ENCODE measurements at regions not wholly inside any gene's neighbourhood (a gene's known extent, or its start where the extent isn't known, plus 50 kb on each side); places are given as distances from the start of the nearest gene placed in this dataset.

DNA sequence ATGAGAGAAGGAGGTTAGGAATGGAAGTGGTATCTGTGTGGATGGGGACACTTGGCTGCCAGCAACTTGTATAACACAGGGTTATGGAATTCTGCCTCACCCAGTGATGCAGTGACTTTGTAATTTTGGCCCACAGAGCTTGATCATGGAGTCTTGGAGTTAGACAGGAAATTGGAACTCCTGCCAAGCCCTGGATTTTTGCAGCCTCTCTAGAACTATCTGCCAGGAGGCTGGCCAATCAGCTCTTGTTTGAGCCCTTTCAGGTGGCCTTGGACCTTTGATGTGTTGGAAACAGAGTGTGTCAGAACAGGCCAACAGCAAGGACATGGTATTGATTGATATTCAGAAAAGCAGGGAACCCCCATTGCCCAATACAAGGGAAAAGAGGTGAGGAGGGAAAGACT is 157.7 kb upstream of the GGTLC1 start:
- H3K4me2 ChIP-seq (ENCODE audit: extremely low read depth, insufficient read depth, low read length) = no peak overlapping the region
- no peaks in the 10 kb centered on the region for H4K20me1 ChIP-seq (ENCODE audit: control insufficient read depth, extremely low read depth, insufficient read depth, low read length)
- H3K9me3 ChIP-seq (ENCODE audit: control insufficient read depth, insufficient read depth, low read depth, low read length) = no peaks in the 10 kb centered on the region
- TF ChIP-seq, protein P1, sequence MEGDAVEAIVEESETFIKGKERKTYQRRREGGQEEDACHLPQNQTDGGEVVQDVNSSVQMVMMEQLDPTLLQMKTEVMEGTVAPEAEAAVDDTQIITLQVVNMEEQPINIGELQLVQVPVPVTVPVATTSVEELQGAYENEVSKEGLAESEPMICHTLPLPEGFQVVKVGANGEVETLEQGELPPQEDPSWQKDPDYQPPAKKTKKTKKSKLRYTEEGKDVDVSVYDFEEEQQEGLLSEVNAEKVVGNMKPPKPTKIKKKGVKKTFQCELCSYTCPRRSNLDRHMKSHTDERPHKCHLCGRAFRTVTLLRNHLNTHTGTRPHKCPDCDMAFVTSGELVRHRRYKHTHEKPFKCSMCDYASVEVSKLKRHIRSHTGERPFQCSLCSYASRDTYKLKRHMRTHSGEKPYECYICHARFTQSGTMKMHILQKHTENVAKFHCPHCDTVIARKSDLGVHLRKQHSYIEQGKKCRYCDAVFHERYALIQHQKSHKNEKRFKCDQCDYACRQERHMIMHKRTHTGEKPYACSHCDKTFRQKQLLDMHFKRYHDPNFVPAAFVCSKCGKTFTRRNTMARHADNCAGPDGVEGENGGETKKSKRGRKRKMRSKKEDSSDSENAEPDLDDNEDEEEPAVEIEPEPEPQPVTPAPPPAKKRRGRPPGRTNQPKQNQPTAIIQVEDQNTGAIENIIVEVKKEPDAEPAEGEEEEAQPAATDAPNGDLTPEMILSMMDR (conservative IDR thresholded peaks at IDR 0.05 in 1 of 2, IDR thresholded peaks at IDR 0.05 in 1 of 2; ENCODE audit: low read depth in 1 of 2, low read length in 2 of 2) = no peak
- no peak for TF ChIP-seq EZH2 (IDR thresholded peaks at IDR 0.05; ENCODE audit: low read length, missing control alignments)
- no peak for DNase-seq (ENCODE audit: low read depth in 2 of 2)
- H3K4me3 ChIP-seq (replicated peaks in 1 of 4; ENCODE audit: control extremely low read depth in 1 of 4, insufficient read depth in 1 of 4, low read depth in 3 of 4, low read length in 4 of 4) = no peak overlapping the region
- H3K27me3 ChIP-seq (ENCODE audit: control insufficient read depth, insufficient read depth, low read length) = no peaks in the 10 kb centered on the region
- H3K9ac ChIP-seq (ENCODE audit: insufficient read depth, low read length) = no peak overlapping the region
- no peak overlapping the region for H3K27ac ChIP-seq (ENCODE audit: insufficient read depth, low read length)
- no peaks in the 10 kb centered on the region for H3K79me2 ChIP-seq (ENCODE audit: control insufficient read depth, insufficient read depth, low read length)
- no peak overlapping the region for H2AFZ ChIP-seq (ENCODE audit: low read length)
- H3K4me1 ChIP-seq (ENCODE audit: control insufficient read depth, extremely low read depth, insufficient read depth, low read length) = no peaks in the 10 kb centered on the region
- H3K36me3 ChIP-seq (ENCODE audit: control insufficient read depth, insufficient read depth, low read length) = no peaks in the 10 kb centered on the region

DNA sequence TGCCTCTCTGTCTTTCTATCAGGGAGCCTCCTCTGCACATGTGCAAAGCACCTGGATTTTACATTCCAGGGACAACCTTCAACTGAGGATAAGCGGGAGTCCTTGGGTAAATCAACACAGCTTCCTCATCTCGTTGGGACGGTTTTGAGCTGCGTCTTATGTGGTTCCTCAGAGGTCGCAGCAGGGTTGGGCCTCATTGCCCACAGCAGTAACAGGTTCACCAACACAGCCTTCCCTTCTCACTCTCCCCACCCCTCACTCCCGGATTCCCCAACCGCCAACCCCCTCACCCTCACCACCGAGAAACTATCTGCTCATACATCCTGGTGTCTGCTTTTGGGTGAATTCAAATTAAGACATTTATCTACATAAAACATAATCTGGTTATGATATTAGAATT is 155.8 kb upstream of the GGTLC1 start:
- no peaks in the 10 kb centered on the region for H4K20me1 ChIP-seq (ENCODE audit: control insufficient read depth, extremely low read depth, insufficient read depth, low read length)
- no peaks in the 10 kb centered on the region for H3K4me1 ChIP-seq (ENCODE audit: control insufficient read depth, extremely low read depth, insufficient read depth, low read length)
- no peak overlapping the region for H2AFZ ChIP-seq (ENCODE audit: low read length)
- no peak for DNase-seq (ENCODE audit: low read depth in 2 of 2)
- H3K79me2 ChIP-seq (ENCODE audit: control insufficient read depth, insufficient read depth, low read length) = no peaks in the 10 kb centered on the region
- no peak overlapping the region for H3K27ac ChIP-seq (ENCODE audit: insufficient read depth, low read length)
- H3K4me2 ChIP-seq (ENCODE audit: extremely low read depth, insufficient read depth, low read length) = no peak overlapping the region
- no peak for TF ChIP-seq EZH2 (IDR thresholded peaks at IDR 0.05; ENCODE audit: low read length, missing control alignments)
- TF ChIP-seq, protein P1 (conservative IDR thresholded peaks at IDR 0.05 in 1 of 2, IDR thresholded peaks at IDR 0.05 in 1 of 2; ENCODE audit: low read depth in 1 of 2, low read length in 2 of 2) = no peak
- no peak overlapping the region for H3K4me3 ChIP-seq (replicated peaks in 1 of 4; ENCODE audit: control extremely low read depth in 1 of 4, insufficient read depth in 1 of 4, low read depth in 3 of 4, low read length in 4 of 4)
- H3K36me3 ChIP-seq (ENCODE audit: control insufficient read depth, insufficient read depth, low read length) = no peaks in the 10 kb centered on the region
- no peak overlapping the region for H3K9ac ChIP-seq (ENCODE audit: insufficient read depth, low read length)
- H3K9me3 ChIP-seq (ENCODE audit: control insufficient read depth, insufficient read depth, low read depth, low read length) = no peaks in the 10 kb centered on the region
- no peaks in the 10 kb centered on the region for H3K27me3 ChIP-seq (ENCODE audit: control insufficient read depth, insufficient read depth, low read length)

DNA sequence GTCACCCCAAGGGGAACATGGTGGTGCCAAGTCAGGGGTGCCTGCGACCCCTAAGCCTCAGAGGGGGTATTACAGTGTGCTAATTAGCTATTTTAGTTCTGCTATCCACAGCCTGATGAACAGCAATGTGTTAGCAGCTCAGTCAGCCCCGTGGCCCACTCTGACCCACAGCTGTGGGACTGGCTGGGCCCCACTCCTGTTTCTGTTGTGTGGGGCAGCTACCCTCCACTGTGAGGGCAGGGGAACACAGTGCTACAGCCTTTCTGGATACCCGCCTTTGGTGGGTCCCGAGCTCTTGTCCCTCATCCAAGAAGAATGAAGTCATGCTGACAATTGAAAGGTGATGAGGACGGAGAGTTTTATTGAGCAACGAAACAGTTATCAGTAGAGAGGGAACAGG is 152.5 kb upstream of the GGTLC1 start:
- Histone ChIP-seq H3K36me3 (ENCODE audit: control insufficient read depth, insufficient read depth, low read length) (no peaks in the 10 kb centered on the region), H3K9ac (ENCODE audit: insufficient read depth, low read length) (no peak overlapping the region), H3K4me1 (ENCODE audit: control insufficient read depth, extremely low read depth, insufficient read depth, low read length) (no peaks in the 10 kb centered on the region), H4K20me1 (ENCODE audit: control insufficient read depth, extremely low read depth, insufficient read depth, low read length) (no peaks in the 10 kb centered on the region), H3K9me3 (ENCODE audit: control insufficient read depth, insufficient read depth, low read depth, low read length) (no peaks in the 10 kb centered on the region), H3K4me3 (replicated peaks in 1 of 4; ENCODE audit: control extremely low read depth in 1 of 4, insufficient read depth in 1 of 4, low read depth in 3 of 4, low read length in 4 of 4) (no peak overlapping the region), H3K27ac (ENCODE audit: insufficient read depth, low read length) (no peak overlapping the region), H3K79me2 (ENCODE audit: control insufficient read depth, insufficient read depth, low read length) (no peaks in the 10 kb centered on the region), H3K27me3 (ENCODE audit: control insufficient read depth, insufficient read depth, low read length) (no peaks in the 10 kb centered on the region), H3K4me2 (ENCODE audit: extremely low read depth, insufficient read depth, low read length) (no peak overlapping the region), H2AFZ (ENCODE audit: low read length) (no peak overlapping the region)
- DNase-seq (ENCODE audit: low read depth in 2 of 2) = no peak
- no peak for TF ChIP-seq EZH2 (IDR thresholded peaks at IDR 0.05; ENCODE audit: low read length, missing control alignments)
- TF ChIP-seq, protein P1 (conservative IDR thresholded peaks at IDR 0.05 in 1 of 2, IDR thresholded peaks at IDR 0.05 in 1 of 2; ENCODE audit: low read depth in 1 of 2, low read length in 2 of 2) = no peak
